ENCODE measurements at regions not wholly inside any gene's neighbourhood (a gene's known extent, or its start where the extent isn't known, plus 50 kb on each side); places are given as distances from the start of the nearest gene placed in this dataset.
"Not testable (repeated sequence)": the region's sequence is repeated elsewhere in the genome, so short reads cannot be mapped to it uniquely, and the experiment has no call there.

GRCh38 chr3:18194431-18194830 lies 230.7 kb downstream of the SATB1 start:
- Histone ChIP-seq H3K4me1 (ENCODE audit: insufficient read depth, insufficient read length) (no peaks in the 10 kb centered on the region), H3K9me3 (ENCODE audit: insufficient read depth, low read length) (peaks cover 19% of the 10 kb centered on the region), H3K36me3 (ENCODE audit: insufficient read depth, insufficient read length, low read length) (no peaks in the 10 kb centered on the region), H3K27me3 (ENCODE audit: insufficient read depth, insufficient read length) (no peaks in the 10 kb centered on the region), H3K4me3 (ENCODE audit: insufficient read length, low read depth) (no peak overlapping the region), H3K9ac (ENCODE audit: insufficient read length, low read depth) (no peak overlapping the region)
- no peak for DNase-seq (ENCODE audit: low read depth, low spot score)
- no peak for TF ChIP-seq YY1 (IDR thresholded peaks at IDR 0.05; ENCODE audit: insufficient read depth, insufficient read length)
- no peak for TF ChIP-seq ZNF274 (IDR thresholded peaks at IDR 0.05; ENCODE audit: low read depth, low read length)
- TF ChIP-seq SUZ12 (IDR thresholded peaks at IDR 0.05; ENCODE audit: extremely low read depth, insufficient read depth, insufficient read length), result no peak

GRCh38 chr3:18190646-18191045 lies 234.5 kb downstream of the SATB1 start:
- TF ChIP-seq ZNF274 (IDR thresholded peaks at IDR 0.05; ENCODE audit: low read depth, low read length) (no peak), YY1 (IDR thresholded peaks at IDR 0.05; ENCODE audit: insufficient read depth, insufficient read length) (no peak), SUZ12 (IDR thresholded peaks at IDR 0.05; ENCODE audit: extremely low read depth, insufficient read depth, insufficient read length) (no peak)
- H3K9me3 ChIP-seq (ENCODE audit: insufficient read depth, low read length), result no peaks in the 10 kb centered on the region; the same call in 1 of the 2 replicates
- no peaks in the 10 kb centered on the region for H3K4me1 ChIP-seq (ENCODE audit: insufficient read depth, insufficient read length)
- H3K4me3 ChIP-seq (ENCODE audit: insufficient read length, low read depth), result no peak overlapping the region
- DNase-seq (ENCODE audit: low read depth, low spot score), result no peak
- no peaks in the 10 kb centered on the region for H3K27me3 ChIP-seq (ENCODE audit: insufficient read depth, insufficient read length)
- H3K9ac ChIP-seq (ENCODE audit: insufficient read length, low read depth), result no peak overlapping the region
- H3K36me3 ChIP-seq (ENCODE audit: insufficient read depth, insufficient read length, low read length), result no peaks in the 10 kb centered on the region

GRCh38 chr3:18189282-18190050 lies 235.7 kb downstream of the SATB1 start:
- TF ChIP-seq SUZ12 (IDR thresholded peaks at IDR 0.05; ENCODE audit: extremely low read depth, insufficient read depth, insufficient read length), result no peak
- no peak for TF ChIP-seq ZNF274 (IDR thresholded peaks at IDR 0.05; ENCODE audit: low read depth, low read length)
- TF ChIP-seq YY1 (IDR thresholded peaks at IDR 0.05; ENCODE audit: insufficient read depth, insufficient read length), result no peak
- Histone ChIP-seq H3K4me1 (ENCODE audit: insufficient read depth, insufficient read length) (no peaks in the 10 kb centered on the region), H3K27me3 (ENCODE audit: insufficient read depth, insufficient read length) (no peaks in the 10 kb centered on the region), H3K36me3 (ENCODE audit: insufficient read depth, insufficient read length, low read length) (no peaks in the 10 kb centered on the region), H3K4me3 (ENCODE audit: insufficient read length, low read depth) (no peak overlapping the region), H3K9me3 (ENCODE audit: insufficient read depth, low read length) (no peaks in the 10 kb centered on the region), H3K9ac (ENCODE audit: insufficient read length, low read depth) (no peak overlapping the region)
- no peak for DNase-seq (ENCODE audit: low read depth, low spot score)

GRCh38 chr3:18188491-18188890 lies 236.6 kb downstream of the SATB1 start:
- Histone ChIP-seq H3K9ac (ENCODE audit: insufficient read length, low read depth) (no peak overlapping the region), H3K4me1 (ENCODE audit: insufficient read depth, insufficient read length) (no peaks in the 10 kb centered on the region)
- DNase-seq (ENCODE audit: low read depth, low spot score), result no peak

GRCh38 chr3:18185624-18186023 lies 239.5 kb downstream of the SATB1 start:
- no peaks in the 10 kb centered on the region for H3K27me3 ChIP-seq (ENCODE audit: insufficient read depth, insufficient read length)
- no peaks in the 10 kb centered on the region for H3K4me1 ChIP-seq (ENCODE audit: insufficient read depth, insufficient read length)
- no peak for TF ChIP-seq ZNF274 (IDR thresholded peaks at IDR 0.05; ENCODE audit: low read depth, low read length)
- no peak for TF ChIP-seq YY1 (IDR thresholded peaks at IDR 0.05; ENCODE audit: insufficient read depth, insufficient read length)
- TF ChIP-seq SUZ12 (IDR thresholded peaks at IDR 0.05; ENCODE audit: extremely low read depth, insufficient read depth, insufficient read length), result no peak
- no peak overlapping the region for H3K4me3 ChIP-seq (ENCODE audit: insufficient read length, low read depth)
- H3K9me3 ChIP-seq (ENCODE audit: insufficient read depth, low read length), result no peaks in the 10 kb centered on the region
- DNase-seq (ENCODE audit: low read depth, low spot score), result no peak
- no peaks in the 10 kb centered on the region for H3K36me3 ChIP-seq (ENCODE audit: insufficient read depth, insufficient read length, low read length)
- no peak overlapping the region for H3K9ac ChIP-seq (ENCODE audit: insufficient read length, low read depth)

More at GRCh38 chr3:18188491-18188890, 236.6 kb downstream of the SATB1 start:
- Histone ChIP-seq H3K36me3 (ENCODE audit: insufficient read depth, insufficient read length, low read length) (no peaks in the 10 kb centered on the region), H3K9me3 (ENCODE audit: insufficient read depth, low read length) (no peaks in the 10 kb centered on the region), H3K27me3 (ENCODE audit: insufficient read depth, insufficient read length) (no peaks in the 10 kb centered on the region), H3K4me3 (ENCODE audit: insufficient read length, low read depth) (no peak overlapping the region)
- TF ChIP-seq SUZ12 (IDR thresholded peaks at IDR 0.05; ENCODE audit: extremely low read depth, insufficient read depth, insufficient read length), result no peak
- no peak for TF ChIP-seq YY1 (IDR thresholded peaks at IDR 0.05; ENCODE audit: insufficient read depth, insufficient read length)
- no peak for TF ChIP-seq ZNF274 (IDR thresholded peaks at IDR 0.05; ENCODE audit: low read depth, low read length)

GRCh38 chr3:18182923-18183322 lies 242.2 kb downstream of the SATB1 start:
- DNase-seq (ENCODE audit: low read depth, low spot score); H3K27me3 ChIP-seq (ENCODE audit: insufficient read depth, insufficient read length); H3K9ac ChIP-seq (ENCODE audit: insufficient read length, low read depth); H3K4me3 ChIP-seq (ENCODE audit: insufficient read length, low read depth); H3K36me3 ChIP-seq (ENCODE audit: insufficient read depth, insufficient read length, low read length); H3K4me1 ChIP-seq (ENCODE audit: insufficient read depth, insufficient read length); H3K9me3 ChIP-seq (ENCODE audit: insufficient read depth, low read length): not testable (repeated sequence)

- no peaks in the 10 kb centered on the region for H3K4me1 ChIP-seq (ENCODE audit: insufficient read depth, insufficient read length)
- no peak for DNase-seq (ENCODE audit: low read depth, low spot score)
- no peaks in the 10 kb centered on the region for H3K9me3 ChIP-seq (ENCODE audit: insufficient read depth, low read length)
- no peak overlapping the region for H3K4me3 ChIP-seq (ENCODE audit: insufficient read length, low read depth)
- no peak overlapping the region for H3K9ac ChIP-seq (ENCODE audit: insufficient read length, low read depth)
- TF ChIP-seq ZNF274 (IDR thresholded peaks at IDR 0.05; ENCODE audit: low read depth, low read length), result no peak
- TF ChIP-seq SUZ12 (IDR thresholded peaks at IDR 0.05; ENCODE audit: extremely low read depth, insufficient read depth, insufficient read length), result no peak
- H3K36me3 ChIP-seq (ENCODE audit: insufficient read depth, insufficient read length, low read length), result no peaks in the 10 kb centered on the region
- H3K27me3 ChIP-seq (ENCODE audit: insufficient read depth, insufficient read length), result no peaks in the 10 kb centered on the region
Observed at GRCh38 chr3:18179521-18179920, 245.6 kb downstream of the SATB1 start.
